ENCODE measurements at regions not wholly inside any gene's neighbourhood (a gene's known extent, or its start where the extent isn't known, plus 50 kb on each side); places are given as distances from the start of the nearest gene placed in this dataset.

DNA sequence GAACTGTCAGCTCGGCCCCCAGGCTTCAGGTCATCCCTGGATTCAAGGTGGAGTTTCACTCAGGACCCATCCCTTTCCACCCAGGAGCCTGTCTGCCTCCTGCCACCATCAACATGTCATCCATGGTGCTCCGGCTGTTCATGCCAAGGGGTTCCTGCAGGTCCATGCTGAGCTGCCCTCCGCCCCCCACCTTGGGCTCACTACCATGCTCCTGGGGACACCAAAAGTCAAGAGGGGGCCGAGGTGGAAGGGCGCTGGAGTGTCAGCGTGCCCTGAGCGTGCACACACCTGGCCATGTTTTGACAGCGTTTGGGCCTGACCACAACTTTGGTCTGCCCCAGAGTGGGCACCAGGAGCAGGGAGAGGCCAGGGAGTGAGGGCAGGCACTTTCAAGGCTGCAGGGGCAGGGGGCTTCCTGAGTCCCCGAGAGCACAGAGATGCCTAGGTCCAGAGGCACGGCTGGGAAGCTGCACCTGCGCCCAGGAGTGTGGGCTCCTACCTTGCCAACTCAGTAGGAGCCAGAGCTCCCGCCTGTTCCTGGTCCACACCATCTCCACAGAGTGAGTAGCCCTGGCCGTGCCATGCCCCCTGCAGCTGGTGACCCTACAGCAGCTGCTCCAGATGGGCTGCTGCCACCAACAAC is 639.6 kb upstream of the ZP4 start:
- TF ChIP-seq ZNF114 (tag by site-specific recombination; IDR thresholded peaks at IDR 0.05) (no peak), ZNF510 (tag by site-specific recombination; IDR thresholded peaks at IDR 0.05; ENCODE audit: insufficient replicate concordance) (no peak), ZBTB10 (tag by site-specific recombination; IDR thresholded peaks at IDR 0.05) (no peak), ZNF701 (tag by site-specific recombination; IDR thresholded peaks at IDR 0.05) (no peak), KLF10 (tag by site-specific recombination; IDR thresholded peaks at IDR 0.05) (no peak), ZNF768 (tag by site-specific recombination; IDR thresholded peaks at IDR 0.05) (no peak), SETDB1 (IDR thresholded peaks at IDR 0.05; ENCODE audit: insufficient read length, low read length) (no peak), ZNF521 (tag by site-specific recombination; IDR thresholded peaks at IDR 0.05) (no peak), ZNF350 (tag by site-specific recombination; IDR thresholded peaks at IDR 0.05) (no peak), GLIS1 (tag by site-specific recombination; IDR thresholded peaks at IDR 0.05) (no peak), ZNF555 (tag by site-specific recombination; conservative IDR thresholded peaks at IDR 0.05) (no peak)
- TF ChIP-seq, protein P1, sequence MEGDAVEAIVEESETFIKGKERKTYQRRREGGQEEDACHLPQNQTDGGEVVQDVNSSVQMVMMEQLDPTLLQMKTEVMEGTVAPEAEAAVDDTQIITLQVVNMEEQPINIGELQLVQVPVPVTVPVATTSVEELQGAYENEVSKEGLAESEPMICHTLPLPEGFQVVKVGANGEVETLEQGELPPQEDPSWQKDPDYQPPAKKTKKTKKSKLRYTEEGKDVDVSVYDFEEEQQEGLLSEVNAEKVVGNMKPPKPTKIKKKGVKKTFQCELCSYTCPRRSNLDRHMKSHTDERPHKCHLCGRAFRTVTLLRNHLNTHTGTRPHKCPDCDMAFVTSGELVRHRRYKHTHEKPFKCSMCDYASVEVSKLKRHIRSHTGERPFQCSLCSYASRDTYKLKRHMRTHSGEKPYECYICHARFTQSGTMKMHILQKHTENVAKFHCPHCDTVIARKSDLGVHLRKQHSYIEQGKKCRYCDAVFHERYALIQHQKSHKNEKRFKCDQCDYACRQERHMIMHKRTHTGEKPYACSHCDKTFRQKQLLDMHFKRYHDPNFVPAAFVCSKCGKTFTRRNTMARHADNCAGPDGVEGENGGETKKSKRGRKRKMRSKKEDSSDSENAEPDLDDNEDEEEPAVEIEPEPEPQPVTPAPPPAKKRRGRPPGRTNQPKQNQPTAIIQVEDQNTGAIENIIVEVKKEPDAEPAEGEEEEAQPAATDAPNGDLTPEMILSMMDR (tag by site-specific recombination; IDR thresholded peaks at IDR 0.05): no peak
